ENCODE measurements at regions not wholly inside any gene's neighbourhood (a gene's known extent, or its start where the extent isn't known, plus 50 kb on each side); places are given as distances from the start of the nearest gene placed in this dataset.

- H3K27me3 ChIP-seq (ENCODE audit: control insufficient read depth in 3 of 3, insufficient read depth in 3 of 3, low read length in 2 of 3): peaks cover 0 to 3% (median 0%) of the 10 kb centered on the region in 3 donors
- no peak overlapping the region for H3K27ac ChIP-seq (ENCODE audit: low read depth in 1 of 2, low read length in 1 of 2)
- DNase-seq (no peak), ATAC-seq (ENCODE audit: insufficient read depth, low FRiP score) (no peak)
- no peak overlapping the region for H3K9ac ChIP-seq (ENCODE audit: insufficient read depth in 1 of 2, low read length in 2 of 2)
- H3K9me3 ChIP-seq (ENCODE audit: control insufficient read depth in 4 of 4, insufficient read depth in 3 of 4, low read length in 3 of 4): no peaks in the 10 kb centered on the region
- 86 to 91% methylated on average over 4 of the region's 4 CpGs for WGBS, 2 donors
- peaks cover 0 to 2% (median 0%) of the 10 kb centered on the region in 5 donors for H3K4me1 ChIP-seq (ENCODE audit: control insufficient read depth in 5 of 5, insufficient read depth in 5 of 5, low read length in 5 of 5)
- H3K36me3 ChIP-seq (ENCODE audit: control insufficient read depth in 4 of 4, insufficient read depth in 4 of 4, low read length in 4 of 4): no peaks in the 10 kb centered on the region
- no peak overlapping the region for H3K4me3 ChIP-seq
- no peak for TF ChIP-seq CTCF (IDR thresholded peaks at IDR 0.05; ENCODE audit: control extremely low read depth, extremely low read depth)
Observed at GRCh38 chr20:22525069-22525820, 59.1 kb downstream of the FOXA2 start.

- ATAC-seq (ENCODE audit: insufficient read depth, low FRiP score): no peak
- peaks cover 0 to 3% (median 0%) of the 10 kb centered on the region in 3 donors for H3K27me3 ChIP-seq (ENCODE audit: control insufficient read depth in 3 of 3, insufficient read depth in 3 of 3, low read length in 2 of 3)
- DNase-seq: no peak
- WGBS, 2 donors: 70 to 80% methylated on average over 6 of the region's 6 CpGs
- H3K27ac ChIP-seq (ENCODE audit: low read depth in 1 of 2, low read length in 1 of 2): no peak overlapping the region
- TF ChIP-seq CTCF (IDR thresholded peaks at IDR 0.05; ENCODE audit: control extremely low read depth, extremely low read depth): no peak
- H3K9ac ChIP-seq (ENCODE audit: insufficient read depth in 1 of 2, low read length in 2 of 2): no peak overlapping the region
- no peaks in the 10 kb centered on the region for H3K36me3 ChIP-seq (ENCODE audit: control insufficient read depth in 4 of 4, insufficient read depth in 4 of 4, low read length in 4 of 4)
- peaks cover 0 to 2% (median 0%) of the 10 kb centered on the region in 5 donors for H3K4me1 ChIP-seq (ENCODE audit: control insufficient read depth in 5 of 5, insufficient read depth in 5 of 5, low read length in 5 of 5)
- no peaks in the 10 kb centered on the region for H3K9me3 ChIP-seq (ENCODE audit: control insufficient read depth in 4 of 4, insufficient read depth in 3 of 4, low read length in 3 of 4)
- no peak overlapping the region for H3K4me3 ChIP-seq
Observed at GRCh38 chr20:22524393-22525015, 59.9 kb downstream of the FOXA2 start.

DNA sequence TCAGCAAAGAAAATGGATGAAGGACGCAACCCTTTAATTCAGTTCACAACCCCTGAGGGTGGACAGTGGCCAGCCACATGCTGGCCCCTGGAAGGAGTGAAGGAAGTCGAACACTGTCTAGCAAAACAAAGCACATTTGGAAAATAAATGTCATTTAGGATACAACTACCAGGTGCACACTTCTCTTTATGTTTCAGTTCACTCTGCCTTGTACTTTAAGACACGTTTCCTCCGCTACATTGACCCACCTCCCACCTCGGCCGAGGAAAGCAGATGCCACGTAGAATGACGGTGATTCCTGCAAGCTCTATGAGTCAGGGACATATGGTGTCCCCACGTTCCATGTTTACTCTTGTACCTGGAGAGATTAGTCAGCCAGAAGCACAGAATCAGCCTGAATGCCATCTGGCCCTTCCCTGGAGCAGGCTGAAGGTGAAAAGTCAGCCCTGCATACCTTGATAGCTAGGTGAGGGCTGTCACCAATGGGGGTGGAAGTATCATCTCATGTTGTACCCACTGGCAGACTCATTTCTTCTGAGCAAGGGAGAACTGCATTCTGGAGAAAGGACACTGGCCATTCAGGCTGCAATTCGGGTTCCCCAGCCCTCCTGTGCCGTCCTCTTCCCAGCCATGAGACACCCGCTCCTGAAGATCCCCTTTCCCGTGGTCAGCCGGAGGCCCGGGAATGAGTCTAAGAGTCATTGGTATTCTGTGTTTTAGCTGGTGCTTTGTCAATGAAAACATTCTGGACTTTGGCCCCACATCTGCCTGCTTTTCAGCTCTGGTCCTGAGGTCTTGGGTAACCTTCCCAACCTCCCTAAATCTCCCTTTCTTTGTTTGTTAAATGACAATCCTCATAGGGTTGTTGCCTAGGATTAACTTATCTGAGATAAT, 60.6 kb downstream of the FOXA2 start:
- WGBS, 2 donors: 87 to 88% methylated on average over 15 of the region's 15 CpGs
- Histone ChIP-seq H3K27me3 (ENCODE audit: control insufficient read depth in 3 of 3, insufficient read depth in 3 of 3, low read length in 2 of 3) (peaks cover 0 to 3% (median 0%) of the 10 kb centered on the region in 3 donors), H3K9ac (ENCODE audit: insufficient read depth in 1 of 2, low read length in 2 of 2) (no peak overlapping the region), H3K4me1 (ENCODE audit: control insufficient read depth in 5 of 5, insufficient read depth in 5 of 5, low read length in 5 of 5) (no peaks in the 10 kb centered on the region), H3K36me3 (ENCODE audit: control insufficient read depth in 4 of 4, insufficient read depth in 4 of 4, low read length in 4 of 4) (no peaks in the 10 kb centered on the region), H3K4me3 (no peak overlapping the region), H3K9me3 (ENCODE audit: control insufficient read depth in 4 of 4, insufficient read depth in 3 of 4, low read length in 3 of 4) (no peaks in the 10 kb centered on the region), H3K27ac (ENCODE audit: low read depth in 1 of 2, low read length in 1 of 2) (no peak overlapping the region)
- no peak for ATAC-seq (ENCODE audit: insufficient read depth, low FRiP score)
- no peak for TF ChIP-seq CTCF (IDR thresholded peaks at IDR 0.05; ENCODE audit: control extremely low read depth, extremely low read depth)
- no peak for DNase-seq
